ENCODE measurements at regions not wholly inside any gene's neighbourhood (a gene's known extent, or its start where the extent isn't known, plus 50 kb on each side); places are given as distances from the start of the nearest gene placed in this dataset.
A peak's percentile ranks its signal among the peaks of the same experiment; 100 is the strongest.

GRCh38 chr1:228860911-228861831 is 125.9 kb downstream of the RHOU start:
- TF ChIP-seq ARNT (IDR thresholded peaks at IDR 0.05) (no peak), BHLHE40 (IDR thresholded peaks at IDR 0.05; ENCODE audit: borderline replicate concordance) (peak; percentile 39; the same call in 1 of the 2 replicates), FOXM1 (IDR thresholded peaks at IDR 0.05; ENCODE audit: borderline replicate concordance) (no peak), SP1 (IDR thresholded peaks at IDR 0.05) (no peak), FOXA1 (IDR thresholded peaks at IDR 0.05) (no peak), TARDBP (IDR thresholded peaks at IDR 0.05) (no peak), SUZ12 (IDR thresholded peaks at IDR 0.05) (no peak)
